RWPE1 (cell line): ENCODE measurements at regions not wholly inside any gene's neighbourhood (a gene's known extent, or its start where the extent isn't known, plus 50 kb on each side); places are given as distances from the start of the nearest gene placed in this dataset.
"Not testable (repeated sequence)": the region's sequence is repeated elsewhere in the genome, so short reads cannot be mapped to it uniquely, and the experiment has no call there.

Experiments used
- CTCF ChIA-PET: fragments of 350-600 bp; sonication (Branson Sonifier 250); formaldehyde crosslinking; extraction: SDS; loops from one replicate; lab custom pipeline; 2021; lab: Yijun Ruan, JAX
- POLR2A ChIA-PET: fragments of 400-600 bp; formaldehyde crosslinking; extraction: SDS; loops from one replicate; lab custom pipeline; 2020; ENCODE audit warnings: antibody characterized with exemption; ENCODE audit not compliant: low non-redundant PET; lab: Yijun Ruan, JAX
- DNase-seq: peaks from one replicate; pipeline ENCODE4 v3.0.0; 2012; ENCODE audit warnings: low spot score
- H3K27ac ChIP-seq: fragments of 450-650 bp; 2 replicates; pipeline ENCODE4 v1.5.1; 2017

DNA sequence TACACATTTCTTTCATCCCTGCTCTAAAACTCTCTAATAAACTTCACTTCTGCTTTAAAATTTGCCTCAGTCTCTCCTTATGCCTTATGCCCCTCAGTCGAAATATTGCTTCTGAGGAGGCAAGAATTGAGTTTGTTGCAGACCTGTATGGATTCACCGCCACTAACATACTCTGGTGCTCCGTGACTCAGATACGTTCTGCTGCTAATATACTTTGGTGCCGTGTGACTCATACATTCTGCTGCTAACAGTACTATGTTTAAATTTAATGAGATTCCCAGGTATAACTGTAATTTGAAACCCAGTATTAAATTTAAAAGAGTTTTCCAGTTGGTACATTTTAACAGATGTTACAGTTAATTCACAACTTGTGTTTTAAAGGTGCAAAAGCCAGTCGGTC is 82.0 kb upstream of the TGIF2LX start:
- CTCF ChIA-PET, DNase-seq, POLR2A ChIA-PET, H3K27ac ChIP-seq: not testable (repeated sequence)

DNA sequence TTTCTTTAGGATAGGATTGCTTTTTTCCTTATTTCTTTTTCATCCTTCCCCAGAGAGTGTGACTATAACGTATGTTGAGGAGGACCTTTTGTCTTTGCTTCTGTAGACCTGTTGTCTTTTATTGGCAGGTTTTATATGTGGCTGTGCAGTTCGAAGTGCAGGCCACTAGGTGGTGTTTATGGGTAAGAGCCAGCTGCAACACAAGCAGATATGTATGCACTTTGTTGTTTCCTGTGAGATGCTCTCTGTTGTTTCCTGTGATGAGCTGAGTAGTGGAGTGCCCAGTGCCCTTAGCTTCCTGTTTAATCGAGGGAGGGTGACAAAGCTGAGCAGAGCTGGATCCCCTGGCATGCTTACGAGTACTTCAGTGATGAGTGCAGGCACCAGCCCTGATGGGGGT is 50.0 kb upstream of the TGIF2LX start:
- DNase-seq, POLR2A ChIA-PET, H3K27ac ChIP-seq, CTCF ChIA-PET: not testable (repeated sequence)
